C4-2B (cell line): ENCODE measurements at regions not wholly inside any gene's neighbourhood (a gene's known extent, or its start where the extent isn't known, plus 50 kb on each side); places are given as distances from the start of the nearest gene placed in this dataset.

Experiments used
- H3K27ac ChIP-seq: fragments of 450-650 bp; 2 replicates; pipeline ENCODE4 v1.5.1; 2017
- CTCF ChIP-seq: fragments of 450-650 bp; conservative IDR thresholded peaks from 2 replicates; pipeline ENCODE4 v1.5.1; 2017; ENCODE audit warnings: mild to moderate bottlenecking
- ZFX ChIP-seq: fragments of 450-650 bp; IDR thresholded peaks from 2 replicates; pipeline ENCODE4 v1.6.1; 2017

GRCh38 chr7:148472406-148472805, 118.2 kb upstream of the C7orf33 start:
- TF ChIP-seq CTCF (no peak), ZFX (no peak)
- no peak overlapping the region for H3K27ac ChIP-seq

- TF ChIP-seq CTCF (no peak), ZFX (no peak)
- H3K27ac ChIP-seq = no peak overlapping the region
These were observed 116.7 kb upstream of the C7orf33 start for GRCh38 chr7:148473703-148474480.

GRCh38 chr7:148474481-148475025, 116.0 kb upstream of the C7orf33 start:
- no peak overlapping the region for H3K27ac ChIP-seq
- TF ChIP-seq ZFX (no peak), CTCF (no peak)

GRCh38 chr7:148478551-148478950, 112.0 kb upstream of the C7orf33 start:
- no peak for TF ChIP-seq CTCF
- no peak overlapping the region for H3K27ac ChIP-seq

- TF ChIP-seq ZFX (no peak), CTCF (no peak)
These were observed 110.0 kb upstream of the C7orf33 start for GRCh38 chr7:148480479-148481146.

DNA sequence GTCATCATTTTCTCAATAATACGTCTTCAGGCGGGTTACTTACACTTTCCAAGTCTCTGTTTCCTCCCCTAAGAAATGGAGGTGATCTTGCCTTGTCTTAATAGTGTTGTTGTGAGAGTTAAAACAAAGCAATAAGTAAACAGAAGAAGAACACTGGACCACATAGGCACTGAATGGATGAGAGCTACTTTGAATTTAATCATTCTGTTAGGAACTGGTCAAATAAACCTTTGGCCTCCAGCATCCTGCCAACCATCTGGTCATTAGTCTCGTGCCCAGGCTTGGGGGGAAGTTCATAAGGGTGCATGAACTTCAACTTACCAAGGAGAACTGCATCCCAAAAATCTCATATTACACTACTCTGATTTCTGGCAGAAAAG, 109.4 kb upstream of the C7orf33 start:
- TF ChIP-seq CTCF (no peak), ZFX (no peak)
- H3K27ac ChIP-seq = no peak overlapping the region

More at GRCh38 chr7:148480479-148481146, 110.0 kb upstream of the C7orf33 start:
- H3K27ac ChIP-seq = no peak overlapping the region

GRCh38 chr7:148481971-148482626, 108.5 kb upstream of the C7orf33 start:
- no peak overlapping the region for H3K27ac ChIP-seq
- TF ChIP-seq ZFX (no peak), CTCF (no peak)
